ENCODE measurements at regions not wholly inside any gene's neighbourhood (a gene's known extent, or its start where the extent isn't known, plus 50 kb on each side); places are given as distances from the start of the nearest gene placed in this dataset.

- H3F3A ChIP-seq (ENCODE audit: low read length, unreplicated experiment) = no peaks in the 10 kb centered on the region
- H2AFZ ChIP-seq (ENCODE audit: low read length) = no peak overlapping the region
- no peak overlapping the region for H3K27ac ChIP-seq (ENCODE audit: low read length)
- no peak overlapping the region for H3K4me2 ChIP-seq (ENCODE audit: low read length)
- no TSS peak for BruUV-seq (replicated peaks)
- CTCF ChIA-PET = no interaction called here
- POLR2A ChIA-PET (ENCODE audit: unreplicated experiment) = no interaction called here
- ATAC-seq = no peak
- H3K79me2 ChIP-seq (ENCODE audit: low read length) = no peaks in the 10 kb centered on the region
- no peaks in the 10 kb centered on the region for H4K20me1 ChIP-seq (ENCODE audit: low read length)
- no peak overlapping the region for H3K9ac ChIP-seq (ENCODE audit: low read length)
- intact Hi-C loops (cut with micrococcal nuclease) = no loop called here
- TF ChIP-seq EZH2 (IDR thresholded peaks at IDR 0.05; ENCODE audit: low read length, unreplicated experiment) (no peak), EZH2phosphoT487 (IDR thresholded peaks at IDR 0.05; ENCODE audit: borderline replicate concordance, low read length) (no peak)
- TF ChIP-seq, protein P1, sequence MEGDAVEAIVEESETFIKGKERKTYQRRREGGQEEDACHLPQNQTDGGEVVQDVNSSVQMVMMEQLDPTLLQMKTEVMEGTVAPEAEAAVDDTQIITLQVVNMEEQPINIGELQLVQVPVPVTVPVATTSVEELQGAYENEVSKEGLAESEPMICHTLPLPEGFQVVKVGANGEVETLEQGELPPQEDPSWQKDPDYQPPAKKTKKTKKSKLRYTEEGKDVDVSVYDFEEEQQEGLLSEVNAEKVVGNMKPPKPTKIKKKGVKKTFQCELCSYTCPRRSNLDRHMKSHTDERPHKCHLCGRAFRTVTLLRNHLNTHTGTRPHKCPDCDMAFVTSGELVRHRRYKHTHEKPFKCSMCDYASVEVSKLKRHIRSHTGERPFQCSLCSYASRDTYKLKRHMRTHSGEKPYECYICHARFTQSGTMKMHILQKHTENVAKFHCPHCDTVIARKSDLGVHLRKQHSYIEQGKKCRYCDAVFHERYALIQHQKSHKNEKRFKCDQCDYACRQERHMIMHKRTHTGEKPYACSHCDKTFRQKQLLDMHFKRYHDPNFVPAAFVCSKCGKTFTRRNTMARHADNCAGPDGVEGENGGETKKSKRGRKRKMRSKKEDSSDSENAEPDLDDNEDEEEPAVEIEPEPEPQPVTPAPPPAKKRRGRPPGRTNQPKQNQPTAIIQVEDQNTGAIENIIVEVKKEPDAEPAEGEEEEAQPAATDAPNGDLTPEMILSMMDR (conservative IDR thresholded peaks at IDR 0.05; ENCODE audit: low read depth, low read length) = no peak
- 0 out of 2 replicates have a peak, but pooled peaks cover 2% of the 10 kb centered on the region for H3K27me3 ChIP-seq (ENCODE audit: low read length)
- no peaks in the 10 kb centered on the region for H3K9me3 ChIP-seq (ENCODE audit: low read length)
- no peaks in the 10 kb centered on the region for H3K9me2 ChIP-seq (replicated peaks; ENCODE audit: low read length)
- no peaks in the 10 kb centered on the region for H3K4me1 ChIP-seq (ENCODE audit: insufficient read depth, low read length)
- H3K4me3 ChIP-seq (ENCODE audit: low read length) = no peak overlapping the region
- no peaks in the 10 kb centered on the region for H3K36me3 ChIP-seq (ENCODE audit: low read depth, low read length)
- no peak for DNase-seq
These were observed 269.7 kb downstream of the OTOL1 start for GRCh38 chr3:161766331-161766730.

DNA sequence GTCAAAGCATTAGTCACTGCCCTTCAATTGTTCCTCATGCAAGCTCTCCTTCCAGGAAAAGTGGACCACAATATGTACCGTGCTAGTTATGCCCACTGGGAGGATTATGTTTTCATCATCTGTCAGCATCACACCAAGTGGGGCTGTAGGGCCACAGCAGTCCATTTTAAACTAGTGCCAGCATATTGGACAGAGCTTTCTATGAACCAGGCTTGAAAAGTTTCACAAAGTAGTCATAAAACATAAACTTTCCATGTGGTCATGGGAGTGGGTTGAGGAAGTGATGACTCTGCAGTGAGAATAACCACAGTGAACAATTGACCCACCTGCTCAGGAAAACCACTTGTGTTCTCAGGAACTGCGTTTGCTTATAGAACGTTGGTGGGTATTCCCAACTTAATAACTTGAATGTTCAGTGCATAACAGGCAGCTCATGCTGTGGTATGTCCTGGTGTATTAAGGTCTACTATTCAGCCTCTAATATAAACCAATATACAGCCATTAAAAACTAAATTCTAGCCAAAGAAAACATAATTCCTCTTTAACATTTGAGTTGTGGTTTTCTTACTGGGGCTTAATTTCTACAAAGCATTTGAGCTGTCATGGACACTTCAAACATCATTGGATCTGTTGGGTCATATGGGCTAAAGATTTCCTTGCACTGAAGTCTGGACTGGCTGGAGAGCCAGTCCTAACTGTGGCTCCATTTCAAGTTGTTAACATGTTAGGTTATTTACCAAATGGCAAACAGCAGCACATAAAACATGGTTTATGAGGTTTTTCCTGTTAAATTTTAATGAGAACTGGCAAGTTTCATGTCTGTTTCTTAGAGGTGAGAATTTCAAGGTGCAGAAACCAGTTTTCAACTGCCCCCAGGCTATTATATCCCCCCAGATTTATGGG, 274.1 kb downstream of the OTOL1 start:
- no peak overlapping the region for H3K4me2 ChIP-seq (ENCODE audit: low read length)
- no peaks in the 10 kb centered on the region for H3K27me3 ChIP-seq (ENCODE audit: low read length)
- H3K9me3 ChIP-seq (ENCODE audit: low read length) = no peaks in the 10 kb centered on the region
- ChIA-PET CTCF (no interaction called here), POLR2A (ENCODE audit: unreplicated experiment) (no interaction called here)
- H3K4me1 ChIP-seq (ENCODE audit: insufficient read depth, low read length) = no peaks in the 10 kb centered on the region
- intact Hi-C loops (cut with micrococcal nuclease) = no loop called here
- no peak overlapping the region for H3K9ac ChIP-seq (ENCODE audit: low read length)
- no peak overlapping the region for H3K4me3 ChIP-seq (ENCODE audit: low read length)
- no peaks in the 10 kb centered on the region for H3K9me2 ChIP-seq (replicated peaks; ENCODE audit: low read length)
- TF ChIP-seq, protein P1 (conservative IDR thresholded peaks at IDR 0.05; ENCODE audit: low read depth, low read length) = 0 out of 2 replicates have a peak, but pooled peaks have one; percentile 12
- TF ChIP-seq EZH2phosphoT487 (IDR thresholded peaks at IDR 0.05; ENCODE audit: borderline replicate concordance, low read length) = no peak
- TF ChIP-seq EZH2 (IDR thresholded peaks at IDR 0.05; ENCODE audit: low read length, unreplicated experiment) = no peak
- no peaks in the 10 kb centered on the region for H4K20me1 ChIP-seq (ENCODE audit: low read length)
- DNase-seq (peak; percentile 22), ATAC-seq (no peak)
- no TSS peak for BruUV-seq (replicated peaks)
- no peak overlapping the region for H3K27ac ChIP-seq (ENCODE audit: low read length)
- no peak overlapping the region for H2AFZ ChIP-seq (ENCODE audit: low read length)
- H3K36me3 ChIP-seq (ENCODE audit: low read depth, low read length) = no peaks in the 10 kb centered on the region
- no peaks in the 10 kb centered on the region for H3K79me2 ChIP-seq (ENCODE audit: low read length)
- no peaks in the 10 kb centered on the region for H3F3A ChIP-seq (ENCODE audit: low read length, unreplicated experiment)

GRCh38 chr3:161781381-161781780, 284.8 kb downstream of the OTOL1 start:
- no peaks in the 10 kb centered on the region for H3K27me3 ChIP-seq (ENCODE audit: low read length)
- H3K9me2 ChIP-seq (replicated peaks; ENCODE audit: low read length) = no peaks in the 10 kb centered on the region
- H3K4me3 ChIP-seq (ENCODE audit: low read length) = peak overlapping the region; percentile 16; the same call in 1 of the 2 replicates
- H3K4me1 ChIP-seq (ENCODE audit: insufficient read depth, low read length) = no peaks in the 10 kb centered on the region
- H3K79me2 ChIP-seq (ENCODE audit: low read length) = no peaks in the 10 kb centered on the region
- H3K9ac ChIP-seq (ENCODE audit: low read length) = no peak overlapping the region
- ChIA-PET POLR2A (ENCODE audit: unreplicated experiment) (no interaction called here), CTCF (no interaction called here)
- H3F3A ChIP-seq (ENCODE audit: low read length, unreplicated experiment) = no peaks in the 10 kb centered on the region
- H3K27ac ChIP-seq (ENCODE audit: low read length) = no peak overlapping the region
- H4K20me1 ChIP-seq (ENCODE audit: low read length) = no peaks in the 10 kb centered on the region
- H3K4me2 ChIP-seq (ENCODE audit: low read length) = peak overlapping the region; percentile 38
- H3K36me3 ChIP-seq (ENCODE audit: low read depth, low read length) = no peaks in the 10 kb centered on the region
- BruUV-seq (replicated peaks) = no TSS peak
- intact Hi-C loops (cut with micrococcal nuclease) = no loop called here
- DNase-seq = peak; percentile 28
- H2AFZ ChIP-seq (ENCODE audit: low read length) = peak overlapping the region; percentile 52; the same call in 1 of the 2 replicates
- ATAC-seq = no peak
- H3K9me3 ChIP-seq (ENCODE audit: low read length) = no peaks in the 10 kb centered on the region
- no peak for TF ChIP-seq EZH2phosphoT487 (IDR thresholded peaks at IDR 0.05; ENCODE audit: borderline replicate concordance, low read length)
- no peak for TF ChIP-seq EZH2 (IDR thresholded peaks at IDR 0.05; ENCODE audit: low read length, unreplicated experiment)
- TF ChIP-seq, protein P1 (conservative IDR thresholded peaks at IDR 0.05; ENCODE audit: low read depth, low read length) = no peak
